ENCODE measurements at regions not wholly inside any gene's neighbourhood (a gene's known extent, or its start where the extent isn't known, plus 50 kb on each side); places are given as distances from the start of the nearest gene placed in this dataset.
A peak's percentile ranks its signal among the peaks of the same experiment; 100 is the strongest.

- FAIRE-seq, result no peak
- Histone ChIP-seq H3K9me3 (replicated peaks; ENCODE audit: control insufficient read depth, insufficient read depth, low read depth, low read length) (no peaks in the 10 kb centered on the region), H3K4me3 (no peak overlapping the region), H3K4me1 (replicated peaks in 1 of 2; ENCODE audit: control insufficient read depth in 2 of 2, insufficient read depth in 2 of 2, low read length in 2 of 2) (no peaks in the 10 kb centered on the region), H4K20me1 (replicated peaks; ENCODE audit: control insufficient read depth, insufficient read depth, low read length) (no peaks in the 10 kb centered on the region; the same call in 1 of the 2 replicates), H2AFZ (ENCODE audit: low read depth, low read length) (no peak overlapping the region), H3K27ac (ENCODE audit: extremely low read depth, low read depth, low read length) (no peak overlapping the region), H3K36me3 (ENCODE audit: control insufficient read depth, insufficient read depth, low read length) (no peaks in the 10 kb centered on the region), H3K9ac (ENCODE audit: insufficient read depth in 1 of 2, low read depth in 2 of 2, low read length in 2 of 2) (no peak overlapping the region), H3K79me2 (ENCODE audit: control insufficient read depth, insufficient read depth, low read length) (no peaks in the 10 kb centered on the region), H3K27me3 (ENCODE audit: control insufficient read depth in 2 of 2, insufficient read depth in 2 of 2, low read length in 2 of 2) (peaks cover 0 to 38% of the 10 kb centered on the region in 2 experiments; a peak in 3 of 5 replicates), H3K9me1 (ENCODE audit: control insufficient read depth, insufficient read depth, low read length) (peaks cover 2% of the 10 kb centered on the region), H3K4me2 (ENCODE audit: insufficient read depth, low read length) (no peak overlapping the region)
- in situ Hi-C loops (cut with MboI), result no loop called here
- POLR2A ChIA-PET, result interaction anchor here (1.7 kb wide), 1 partner anchor 10 kb away, joined by 5 read pairs; no protein-coding TSS in a partner anchor
- TF ChIP-seq HDAC2 (IDR thresholded peaks at IDR 0.05), result no peak
- TF ChIP-seq RB1 (IDR thresholded peaks at IDR 0.05; ENCODE audit: low read depth), result no peak
- TF ChIP-seq ZBTB40 (IDR thresholded peaks at IDR 0.05), result peak; percentile 88
- TF ChIP-seq ZBTB40 (CRISPR knock-in tag; IDR thresholded peaks at IDR 0.05), result peak; percentile 67
- no peak for TF ChIP-seq RAD51 (IDR thresholded peaks at IDR 0.05; ENCODE audit: borderline replicate concordance, low read depth)
- TF ChIP-seq NFRKB (IDR thresholded peaks at IDR 0.05; ENCODE audit: low read depth), result no peak
- no peak for DNase-seq (ENCODE audit: extremely low read depth in 1 of 4, low spot score in 3 of 4)
- ATAC-seq, result no peak
- 0% methylated on average over 3 of the region's 3 CpGs for WGBS (ENCODE audit: insufficient coverage, low coverage, missing lambda C conversion rate)
- no TSS peak for BruUV-seq (replicated peaks)
- CTCF ChIA-PET (ENCODE audit: low intra/inter-chr PET ratio), result no interaction called here
- intact Hi-C loops (cut with micrococcal nuclease), result no loop called here
Observed at GRCh38 chr16:55041540-55042234, 111.0 kb downstream of the IRX5 start.

Data from K562 (cell line).